Jurkat, Clone E6-1 (cell line): ENCODE measurements at regions not wholly inside any gene's neighbourhood (a gene's known extent, or its start where the extent isn't known, plus 50 kb on each side); places are given as distances from the start of the nearest gene placed in this dataset.

Experiments
- DNase-seq: peaks from one replicate; pipeline ENCODE4 v3.0.0-alpha.2; 2011; ENCODE audit warnings: low read depth, low spot score
- H3K4me3 ChIP-seq: 2 replicates; pipeline ENCODE4 v1.5.1; 2011; ENCODE audit warnings: mild to moderate bottlenecking, low read length, control low read depth, moderate library complexity

- DNase-seq: no peak
- H3K4me3 ChIP-seq: no peak overlapping the region
Measured at GRCh38 chr15:98169551-98169950, 209.0 kb downstream of the ARRDC4 start.

- DNase-seq: peak; percentile 50
- no peak overlapping the region for H3K4me3 ChIP-seq
Measured at GRCh38 chr15:98174286-98174685, 213.8 kb downstream of the ARRDC4 start.

- no peak overlapping the region for H3K4me3 ChIP-seq
- DNase-seq: no peak
Measured at GRCh38 chr15:98174841-98175240, 214.3 kb downstream of the ARRDC4 start.

- no peak overlapping the region for H3K4me3 ChIP-seq
- peak; percentile 71 for DNase-seq
Measured at GRCh38 chr15:98177966-98178592, 217.6 kb downstream of the ARRDC4 start.

- no peak overlapping the region for H3K4me3 ChIP-seq
- DNase-seq: no peak
Measured at GRCh38 chr15:98178861-98179260, 218.4 kb downstream of the ARRDC4 start.

GRCh38 chr15:98187549-98187948 is 227.0 kb downstream of the ARRDC4 start:
- no peak for DNase-seq
- no peak overlapping the region for H3K4me3 ChIP-seq

GRCh38 chr15:98190914-98191313 is 230.4 kb downstream of the ARRDC4 start:
- DNase-seq: no peak
- H3K4me3 ChIP-seq: no peak overlapping the region

- no peak for DNase-seq
- no peak overlapping the region for H3K4me3 ChIP-seq
Measured at GRCh38 chr15:98195796-98196195, 235.3 kb downstream of the ARRDC4 start.

- H3K4me3 ChIP-seq: no peak overlapping the region
- no peak for DNase-seq
Measured at GRCh38 chr15:98196371-98196770, 235.9 kb downstream of the ARRDC4 start.

- H3K4me3 ChIP-seq: no peak overlapping the region
- DNase-seq: no peak
Measured at GRCh38 chr15:98202256-98202655, 241.8 kb downstream of the ARRDC4 start.

GRCh38 chr15:98203872-98204660 is 243.6 kb downstream of the ARRDC4 start:
- no peak for DNase-seq
- H3K4me3 ChIP-seq: no peak overlapping the region

GRCh38 chr15:98207928-98208327 is 247.4 kb downstream of the ARRDC4 start:
- DNase-seq: no peak
- no peak overlapping the region for H3K4me3 ChIP-seq

- no peak for DNase-seq
- H3K4me3 ChIP-seq: no peak overlapping the region
Measured at GRCh38 chr15:98213346-98213979, 253.0 kb downstream of the ARRDC4 start.

- no peak overlapping the region for H3K4me3 ChIP-seq
- no peak for DNase-seq
Measured at GRCh38 chr15:98216166-98216565, 255.7 kb downstream of the ARRDC4 start.

GRCh38 chr15:98217356-98217755 is 256.9 kb downstream of the ARRDC4 start:
- H3K4me3 ChIP-seq: no peak overlapping the region
- DNase-seq: no peak

- DNase-seq: no peak
- H3K4me3 ChIP-seq: no peak overlapping the region
Measured at GRCh38 chr15:98221144-98221543, 260.6 kb downstream of the ARRDC4 start.

- no peak overlapping the region for H3K4me3 ChIP-seq
- DNase-seq: no peak
Measured at GRCh38 chr15:98221577-98221976, 261.1 kb downstream of the ARRDC4 start.

GRCh38 chr15:98226149-98226548 is 265.6 kb downstream of the ARRDC4 start:
- no peak for DNase-seq
- no peak overlapping the region for H3K4me3 ChIP-seq

- DNase-seq: no peak
- H3K4me3 ChIP-seq: no peak overlapping the region
Measured at GRCh38 chr15:98226578-98226977, 266.1 kb downstream of the ARRDC4 start.

- no peak overlapping the region for H3K4me3 ChIP-seq
Measured at GRCh38 chr15:98228846-98229245, 268.3 kb downstream of the ARRDC4 start.

More at GRCh38 chr15:98228846-98229245, 268.3 kb downstream of the ARRDC4 start:
- DNase-seq: no peak
